PC-9 (cell line): ENCODE measurements at regions not wholly inside any gene's neighbourhood (a gene's known extent, or its start where the extent isn't known, plus 50 kb on each side); places are given as distances from the start of the nearest gene placed in this dataset.

Experiments used
- CTCF ChIP-seq: fragments of 200-600 bp; sonication (generic); conservative IDR thresholded peaks from 2 replicates; pipeline ENCODE4 v1.6.1; 2017; ENCODE audit warnings: mixed run types, antibody characterized with exemption, mild to moderate bottlenecking, moderate library complexity
- EZH2 ChIP-seq: fragments of 200-600 bp; sonication (generic); IDR thresholded peaks from 2 replicates; pipeline ENCODE4 v1.8.0; 2017; ENCODE audit warnings: antibody characterized with exemption, low read depth

GRCh38 chr14:42814817-42815216 lies 1208.1 kb downstream of the LRFN5 start:
- no peak for TF ChIP-seq CTCF
- no peak for TF ChIP-seq EZH2
